DOHH2 (cell line): ENCODE measurements at regions not wholly inside any gene's neighbourhood (a gene's known extent, or its start where the extent isn't known, plus 50 kb on each side); places are given as distances from the start of the nearest gene placed in this dataset.
"Not testable (repeated sequence)": the region's sequence is repeated elsewhere in the genome, so short reads cannot be mapped to it uniquely, and the experiment has no call there.

Experiments used
- CTCF ChIP-seq: fragments of 200-600 bp; sonication (generic); IDR thresholded peaks from one replicate; pipeline ENCODE4 v1.5.1; 2014; ENCODE audit warnings: antibody characterized with exemption, mild to moderate bottlenecking, low read depth, low read length; ENCODE audit not compliant: poor library complexity, severe bottlenecking
- EZH2phosphoT487 ChIP-seq: fragments of 200-600 bp; sonication (generic); IDR thresholded peaks from 2 replicates; pipeline ENCODE4 v1.6.1; 2017; ENCODE audit warnings: borderline replicate concordance, mild to moderate bottlenecking, antibody characterized with exemption, low read length, moderate library complexity, mixed read lengths

- TF ChIP-seq CTCF, EZH2phosphoT487: not testable (repeated sequence)
These were observed 90.8 kb upstream of the CDC42EP3 start for GRCh38 chr2:37762281-37762680.
